ENCODE measurements at regions not wholly inside any gene's neighbourhood (a gene's known extent, or its start where the extent isn't known, plus 50 kb on each side); places are given as distances from the start of the nearest gene placed in this dataset.

- TF ChIP-seq CTCF (IDR thresholded peaks at IDR 0.05) = no peak
- Histone ChIP-seq H3K9ac (ENCODE audit: insufficient read depth, low read length, poor library complexity, severe bottlenecking) (no peak overlapping the region), H3K4me2 (replicated peaks; ENCODE audit: extremely low read depth, low read length, poor library complexity, severe bottlenecking) (no peak overlapping the region), H2AFZ (ENCODE audit: insufficient read depth, low read depth, low read length, poor library complexity, severe bottlenecking) (no peak overlapping the region), H3K79me2 (ENCODE audit: insufficient read depth, low read length) (no peaks in the 10 kb centered on the region), H3K9me3 (replicated peaks in 1 of 2; ENCODE audit: control insufficient read depth in 1 of 2, insufficient read depth in 1 of 2, low read length in 2 of 2) (peaks cover 2 to 12% of the 10 kb centered on the region in 2 donors), H3K4me1 (ENCODE audit: control insufficient read depth in 1 of 2, insufficient read depth in 2 of 2, low read length in 2 of 2) (no peaks in the 10 kb centered on the region), H3K27me3 (ENCODE audit: control insufficient read depth in 2 of 2, insufficient read depth in 2 of 2, low read length in 2 of 2) (no peaks in the 10 kb centered on the region), H4K20me1 (ENCODE audit: insufficient read depth, low read length) (no peaks in the 10 kb centered on the region), H3K4me3 (replicated peaks in 1 of 3; ENCODE audit: low read depth in 2 of 3, low read length in 3 of 3) (no peak overlapping the region), H3K27ac (ENCODE audit: low read depth in 1 of 2, low read length in 2 of 2) (no peak overlapping the region), H3K36me3 (replicated peaks in 1 of 2; ENCODE audit: control insufficient read depth in 1 of 2, insufficient read depth in 2 of 2, low read length in 2 of 2) (no peaks in the 10 kb centered on the region)
- no peaks in the 10 kb centered on the region for H3K4me1 Mint-ChIP-seq
- H3K27ac Mint-ChIP-seq = no peak overlapping the region
- H3K36me3 Mint-ChIP-seq = no peaks in the 10 kb centered on the region
- no peak overlapping the region for H3K4me3 Mint-ChIP-seq
- intact Hi-C loops (cut with micrococcal nuclease) = no loop called here
- peaks cover 0 to 10% (median 2%) of the 10 kb centered on the region in 7 donors for H3K9me3 Mint-ChIP-seq
- no CpG with 5 or more reads among the region's 4 CpGs for WGBS (ENCODE audit: insufficient coverage)
- no peaks in the 10 kb centered on the region for H3K27me3 Mint-ChIP-seq (ENCODE audit: low read depth in 3 of 3)
- no peak for DNase-seq
Measured at GRCh38 chr2:125092276-125093009, 1067.4 kb downstream of the CNTNAP5 start.

GRCh38 chr2:125095826-125096225 is 1070.7 kb downstream of the CNTNAP5 start:
- Mint-ChIP-seq H3K4me3 (no peak overlapping the region), H3K36me3 (no peaks in the 10 kb centered on the region), H3K9me3 (peaks cover 0 to 7% (median 2%) of the 10 kb centered on the region in 7 donors), H3K27ac (no peak overlapping the region), H3K27me3 (ENCODE audit: low read depth in 3 of 3) (no peaks in the 10 kb centered on the region), H3K4me1 (no peaks in the 10 kb centered on the region)
- intact Hi-C loops (cut with micrococcal nuclease) = no loop called here
- Histone ChIP-seq H2AFZ (ENCODE audit: insufficient read depth, low read depth, low read length, poor library complexity, severe bottlenecking) (no peak overlapping the region), H3K79me2 (ENCODE audit: insufficient read depth, low read length) (no peaks in the 10 kb centered on the region), H3K27ac (ENCODE audit: low read depth in 1 of 2, low read length in 2 of 2) (no peak overlapping the region), H4K20me1 (ENCODE audit: insufficient read depth, low read length) (no peaks in the 10 kb centered on the region), H3K27me3 (ENCODE audit: control insufficient read depth in 2 of 2, insufficient read depth in 2 of 2, low read length in 2 of 2) (no peaks in the 10 kb centered on the region), H3K4me2 (replicated peaks; ENCODE audit: extremely low read depth, low read length, poor library complexity, severe bottlenecking) (no peak overlapping the region), H3K9ac (ENCODE audit: insufficient read depth, low read length, poor library complexity, severe bottlenecking) (no peak overlapping the region), H3K4me1 (ENCODE audit: control insufficient read depth in 1 of 2, insufficient read depth in 2 of 2, low read length in 2 of 2) (no peaks in the 10 kb centered on the region), H3K9me3 (replicated peaks in 1 of 2; ENCODE audit: control insufficient read depth in 1 of 2, insufficient read depth in 1 of 2, low read length in 2 of 2) (peaks cover 0 to 18% of the 10 kb centered on the region in 2 donors), H3K36me3 (replicated peaks in 1 of 2; ENCODE audit: control insufficient read depth in 1 of 2, insufficient read depth in 2 of 2, low read length in 2 of 2) (no peaks in the 10 kb centered on the region), H3K4me3 (replicated peaks in 1 of 3; ENCODE audit: low read depth in 2 of 3, low read length in 3 of 3) (no peak overlapping the region)
- no peak for DNase-seq
- TF ChIP-seq CTCF (IDR thresholded peaks at IDR 0.05) = no peak
